ENCODE measurements at regions not wholly inside any gene's neighbourhood (a gene's known extent, or its start where the extent isn't known, plus 50 kb on each side); places are given as distances from the start of the nearest gene placed in this dataset.

- no peak overlapping the region for H3K9ac ChIP-seq (ENCODE audit: low read depth, low read length, poor library complexity, severe bottlenecking)
- TF ChIP-seq EZH2phosphoT487 (IDR thresholded peaks at IDR 0.05; ENCODE audit: borderline replicate concordance) (no peak), CTCF (conservative IDR thresholded peaks at IDR 0.05; ENCODE audit: low read length) (no peak)
- H2AFZ ChIP-seq (ENCODE audit: low read length) = no peak overlapping the region
- no peaks in the 10 kb centered on the region for H3K36me3 ChIP-seq (ENCODE audit: insufficient read depth, low read length)
- H4K20me1 ChIP-seq (ENCODE audit: insufficient read depth, low read length, poor library complexity, severe bottlenecking) = no peaks in the 10 kb centered on the region
- H3K9me3 ChIP-seq (ENCODE audit: insufficient read depth, low read depth, low read length) = no peaks in the 10 kb centered on the region; the same call in 1 of the 2 replicates
- no peaks in the 10 kb centered on the region for H3K27me3 ChIP-seq (ENCODE audit: insufficient read depth, low read length, poor library complexity, severe bottlenecking)
- H3K4me3 ChIP-seq (ENCODE audit: low read length, poor library complexity, severe bottlenecking) = no peak overlapping the region
- no peaks in the 10 kb centered on the region for H3K4me1 ChIP-seq (ENCODE audit: insufficient read depth, low read length, poor library complexity, severe bottlenecking)
- H3K79me2 ChIP-seq (ENCODE audit: insufficient read depth, low read length) = no peaks in the 10 kb centered on the region
- no peak overlapping the region for H3K4me2 ChIP-seq (ENCODE audit: low read depth, low read length, poor library complexity, severe bottlenecking)
- no peaks in the 10 kb centered on the region for H3K9me2 ChIP-seq (replicated peaks; ENCODE audit: low read depth, low read length)
- H3F3A ChIP-seq (ENCODE audit: low read depth) = no peaks in the 10 kb centered on the region
Observed at GRCh38 chr2:118699447-118700175, 147.8 kb downstream of the EN1 start.

GRCh38 chr2:118698564-118698963, 148.9 kb downstream of the EN1 start:
- no peaks in the 10 kb centered on the region for H3K9me2 ChIP-seq (replicated peaks; ENCODE audit: low read depth, low read length)
- no peaks in the 10 kb centered on the region; the same call in 1 of the 2 replicates for H3K9me3 ChIP-seq (ENCODE audit: insufficient read depth, low read depth, low read length)
- no peak overlapping the region for H3K4me3 ChIP-seq (ENCODE audit: low read length, poor library complexity, severe bottlenecking)
- H3K9ac ChIP-seq (ENCODE audit: low read depth, low read length, poor library complexity, severe bottlenecking) = no peak overlapping the region
- H3K27me3 ChIP-seq (ENCODE audit: insufficient read depth, low read length, poor library complexity, severe bottlenecking) = no peaks in the 10 kb centered on the region
- H3K4me2 ChIP-seq (ENCODE audit: low read depth, low read length, poor library complexity, severe bottlenecking) = no peak overlapping the region
- H4K20me1 ChIP-seq (ENCODE audit: insufficient read depth, low read length, poor library complexity, severe bottlenecking) = no peaks in the 10 kb centered on the region
- H3K36me3 ChIP-seq (ENCODE audit: insufficient read depth, low read length) = no peaks in the 10 kb centered on the region
- no peaks in the 10 kb centered on the region for H3F3A ChIP-seq (ENCODE audit: low read depth)
- no peaks in the 10 kb centered on the region for H3K4me1 ChIP-seq (ENCODE audit: insufficient read depth, low read length, poor library complexity, severe bottlenecking)
- no peak for TF ChIP-seq EZH2phosphoT487 (IDR thresholded peaks at IDR 0.05; ENCODE audit: borderline replicate concordance)
- no peak for TF ChIP-seq CTCF (conservative IDR thresholded peaks at IDR 0.05; ENCODE audit: low read length)
- no peaks in the 10 kb centered on the region for H3K79me2 ChIP-seq (ENCODE audit: insufficient read depth, low read length)
- H2AFZ ChIP-seq (ENCODE audit: low read length) = no peak overlapping the region

- Histone ChIP-seq H2AFZ (ENCODE audit: low read length) (no peak overlapping the region), H3K4me3 (ENCODE audit: low read length, poor library complexity, severe bottlenecking) (no peak overlapping the region), H4K20me1 (ENCODE audit: insufficient read depth, low read length, poor library complexity, severe bottlenecking) (no peaks in the 10 kb centered on the region), H3K9me2 (replicated peaks; ENCODE audit: low read depth, low read length) (no peaks in the 10 kb centered on the region), H3K27me3 (ENCODE audit: insufficient read depth, low read length, poor library complexity, severe bottlenecking) (no peaks in the 10 kb centered on the region), H3K36me3 (ENCODE audit: insufficient read depth, low read length) (no peaks in the 10 kb centered on the region), H3K9me3 (ENCODE audit: insufficient read depth, low read depth, low read length) (no peaks in the 10 kb centered on the region; the same call in 1 of the 2 replicates), H3F3A (ENCODE audit: low read depth) (no peaks in the 10 kb centered on the region), H3K4me1 (ENCODE audit: insufficient read depth, low read length, poor library complexity, severe bottlenecking) (no peaks in the 10 kb centered on the region), H3K79me2 (ENCODE audit: insufficient read depth, low read length) (no peaks in the 10 kb centered on the region), H3K9ac (ENCODE audit: low read depth, low read length, poor library complexity, severe bottlenecking) (no peak overlapping the region), H3K4me2 (ENCODE audit: low read depth, low read length, poor library complexity, severe bottlenecking) (no peak overlapping the region)
- TF ChIP-seq CTCF (conservative IDR thresholded peaks at IDR 0.05; ENCODE audit: low read length) = no peak
Observed at GRCh38 chr2:118697781-118698180, 149.7 kb downstream of the EN1 start.
